HG03196 (cell line): ENCODE measurements at regions not wholly inside any gene's neighbourhood (a gene's known extent, or its start where the extent isn't known, plus 50 kb on each side); places are given as distances from the start of the nearest gene placed in this dataset.

Experiments
- ATAC-seq: cut with Tn5 transposase; IDR thresholded peaks from one replicate; pipeline ENCODE4 v1.9.1; 2021; ENCODE audit not compliant: unreplicated experiment

DNA sequence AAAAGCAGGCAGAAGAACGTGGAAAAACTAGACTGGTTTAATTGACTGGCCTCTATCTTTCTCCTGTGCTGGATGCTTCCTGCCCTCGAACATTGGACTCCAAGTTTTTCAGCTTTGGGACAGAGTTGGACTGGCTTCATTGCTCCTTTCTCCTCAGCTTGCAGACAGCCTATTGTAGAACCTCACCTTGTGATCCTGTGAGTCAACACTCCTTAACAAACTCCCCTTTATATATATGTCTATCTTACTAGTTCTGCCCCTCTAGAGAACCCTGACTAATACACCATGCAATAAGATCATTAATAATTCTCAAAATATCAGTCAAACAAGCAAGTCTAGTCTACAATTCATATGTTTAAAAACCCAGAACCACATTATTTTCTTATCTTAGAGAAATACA, 662.4 kb downstream of the TBC1D4 start:
- ATAC-seq, result no peak

DNA sequence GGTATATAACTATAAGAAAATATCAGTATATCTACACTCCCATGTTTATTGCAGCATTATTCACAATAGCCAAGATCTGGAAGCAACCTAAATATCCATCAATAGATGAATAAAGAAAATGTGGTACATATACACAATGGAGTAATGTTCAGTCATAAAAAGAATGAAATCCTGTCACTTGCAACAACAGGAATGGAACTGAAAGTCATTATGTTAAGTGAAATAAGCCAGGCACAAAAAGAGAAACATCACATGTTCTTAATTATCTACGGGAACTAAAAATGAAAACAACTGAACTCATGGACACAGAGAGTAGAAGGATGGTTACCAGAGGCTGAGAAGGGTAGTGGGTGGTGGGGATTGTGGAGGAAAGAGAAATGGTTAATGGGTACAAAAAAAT, 665.2 kb downstream of the TBC1D4 start:
- no peak for ATAC-seq

DNA sequence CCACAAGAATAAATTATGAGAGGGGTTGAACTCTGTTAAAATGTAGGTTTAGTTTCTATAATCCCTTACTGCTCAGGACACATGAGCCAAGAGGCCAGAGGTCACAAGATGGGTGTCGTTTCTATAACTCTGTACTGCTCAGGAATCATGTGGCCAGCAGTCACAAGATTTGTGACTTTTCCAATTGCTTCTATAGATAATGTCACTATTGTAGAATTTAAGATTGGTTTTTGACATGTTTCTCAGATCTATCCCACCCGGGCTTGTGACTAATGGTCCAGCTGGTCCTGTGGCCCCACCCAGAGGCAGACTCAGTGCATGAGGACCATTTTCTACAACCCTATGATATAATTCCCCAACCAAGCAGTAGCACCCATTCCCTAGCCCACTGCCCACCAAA, 662.0 kb upstream of the KLF12 start:
- no peak for ATAC-seq

DNA sequence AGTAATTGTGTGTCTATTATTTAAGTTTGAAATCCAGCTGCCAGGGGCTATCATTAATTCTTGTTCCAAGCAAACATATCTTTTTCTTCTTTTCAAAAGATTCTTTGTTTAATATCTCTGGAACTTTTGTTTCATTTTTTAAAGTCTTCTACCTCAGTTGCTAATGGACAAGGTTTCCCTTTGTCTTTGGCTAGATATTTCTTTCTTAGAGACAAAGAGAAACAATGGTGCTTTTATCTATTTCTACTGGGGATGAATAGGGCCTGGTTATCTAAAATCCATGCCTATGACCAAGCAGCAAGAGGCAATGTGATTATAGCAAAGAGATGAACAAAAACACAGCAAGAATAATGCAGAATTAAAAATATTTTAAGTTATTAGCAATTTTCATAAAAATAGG, 661.3 kb upstream of the KLF12 start:
- no peak for ATAC-seq

DNA sequence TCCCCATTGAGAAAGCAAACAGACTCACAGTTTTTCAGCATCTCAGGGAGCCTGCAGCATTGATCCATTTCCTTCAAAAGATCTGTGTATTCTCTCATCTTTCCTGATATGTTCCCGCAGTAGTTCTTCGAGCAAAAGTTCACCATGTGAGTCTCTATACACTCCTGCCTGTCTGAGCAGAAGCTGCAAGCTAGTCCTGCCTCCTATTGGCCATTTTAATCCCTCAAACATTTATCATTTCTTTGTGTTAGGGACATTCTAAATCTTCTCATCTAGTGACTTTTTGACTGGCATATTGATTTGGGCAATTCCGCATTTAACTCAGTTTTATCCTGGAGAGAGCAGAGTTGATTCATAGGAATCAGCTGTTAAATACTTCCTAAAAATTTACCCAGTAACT, 660.4 kb upstream of the KLF12 start:
- no peak for ATAC-seq

DNA sequence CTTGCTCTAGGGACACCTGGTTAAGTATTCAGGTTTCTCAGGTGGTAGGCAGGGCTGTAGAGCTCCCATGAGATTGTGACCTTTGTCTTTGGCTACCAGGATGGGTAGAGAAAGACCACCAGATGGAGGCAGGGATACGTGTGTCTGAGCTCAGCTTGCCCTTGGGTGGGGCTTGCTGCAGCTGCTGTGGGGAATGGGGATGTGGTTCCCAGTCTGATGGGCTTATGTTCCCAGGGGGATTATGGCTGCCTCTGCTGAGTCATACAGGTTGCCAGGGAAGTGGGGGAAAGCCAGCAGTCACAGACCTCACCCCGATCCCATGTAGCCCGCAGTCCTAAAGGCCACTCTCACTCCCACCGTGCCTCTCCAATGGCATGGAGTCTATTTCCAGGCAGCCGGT, 659.9 kb upstream of the KLF12 start:
- ATAC-seq, result no peak

DNA sequence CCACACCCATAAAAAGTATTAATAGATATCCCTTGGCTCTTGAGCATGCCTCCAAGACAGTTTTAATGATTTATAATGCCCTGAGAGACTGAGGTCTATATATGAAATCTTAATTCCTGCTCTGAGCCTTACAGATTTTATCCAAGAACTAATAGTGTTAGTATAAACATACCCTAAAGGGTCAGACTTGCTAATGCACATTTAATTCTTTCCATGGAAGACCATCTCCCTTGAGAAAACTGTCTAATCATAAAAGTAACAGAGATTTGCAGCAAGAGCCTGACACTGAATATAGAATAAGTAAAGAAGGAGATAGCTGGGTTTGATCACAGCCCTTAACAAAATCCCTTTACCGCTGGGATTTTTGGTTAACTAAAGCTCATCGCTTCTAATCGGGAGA, 650.8 kb upstream of the KLF12 start:
- no peak for ATAC-seq

DNA sequence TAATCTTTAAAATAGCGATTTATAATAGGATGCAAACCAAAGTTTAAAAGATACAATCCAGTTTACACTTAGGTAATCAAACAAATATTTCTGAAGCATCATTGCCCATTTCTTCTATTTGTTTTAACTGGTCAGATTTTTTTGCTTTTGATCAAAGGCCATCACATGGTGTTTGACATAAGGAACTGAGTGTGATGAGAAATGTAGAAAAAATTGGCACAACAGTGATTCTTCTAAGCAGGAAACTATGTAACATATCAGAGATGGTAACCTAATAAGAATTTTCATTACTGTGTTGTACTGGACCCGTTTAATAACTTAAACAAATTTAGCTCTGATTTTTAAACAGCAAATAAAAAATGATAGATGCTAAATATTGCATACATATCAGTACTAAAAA, 644.7 kb upstream of the KLF12 start:
- ATAC-seq, result no peak

DNA sequence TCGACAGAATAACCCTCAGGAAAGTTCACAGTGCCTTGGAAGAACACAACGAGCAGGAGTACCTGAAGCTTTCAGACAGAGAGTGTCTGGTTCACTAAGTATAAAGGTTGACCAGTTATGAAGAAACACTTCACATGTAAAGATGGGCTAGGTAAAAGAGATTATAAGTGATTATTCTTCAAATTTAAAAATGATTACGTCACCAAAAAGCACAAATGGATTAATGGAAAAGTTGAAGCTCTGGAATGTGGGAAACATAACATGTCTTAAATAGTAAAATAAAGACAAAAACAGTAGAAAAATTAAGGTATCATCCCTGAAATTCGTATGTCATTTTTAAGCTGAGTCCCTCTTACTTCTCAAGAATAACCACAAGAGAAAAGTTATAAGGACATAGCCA, 643.9 kb upstream of the KLF12 start:
- no peak for ATAC-seq

DNA sequence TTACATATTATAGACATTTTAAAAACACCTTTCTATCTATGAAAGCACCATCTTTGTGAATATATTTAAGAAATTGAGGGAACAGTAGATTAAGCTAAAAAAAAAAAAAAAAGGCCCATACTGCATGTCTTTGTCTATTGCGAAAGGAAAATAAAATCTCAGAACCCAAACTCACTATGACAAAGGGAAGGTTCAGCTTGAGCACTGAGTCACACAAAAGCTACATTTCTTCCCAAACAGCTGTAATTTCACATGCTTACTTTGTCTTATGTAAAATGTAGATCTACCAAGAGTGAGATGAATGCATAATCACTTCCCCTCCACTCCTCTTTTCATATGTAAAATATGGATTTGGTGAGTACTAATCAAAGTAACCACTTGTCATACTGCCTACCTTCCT, 640.1 kb upstream of the KLF12 start:
- ATAC-seq, result no peak

DNA sequence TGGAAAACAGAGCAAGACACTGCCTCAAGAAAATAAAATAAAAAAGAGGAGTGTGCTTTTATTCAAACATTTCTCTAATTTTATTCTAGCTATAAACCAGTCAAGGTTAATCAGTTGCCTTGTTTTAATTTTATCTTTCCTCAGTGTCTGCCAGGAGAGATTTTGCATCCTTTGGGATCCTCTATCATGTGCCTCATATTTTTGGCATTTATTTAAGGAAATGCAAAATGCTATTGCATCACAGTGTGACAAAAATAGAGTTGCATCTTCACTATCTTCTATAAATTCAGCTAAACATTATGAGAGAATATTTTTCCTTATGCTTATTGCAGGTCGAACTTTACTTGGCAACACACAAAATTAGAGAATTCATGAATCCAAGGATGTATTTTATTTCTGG, 639.0 kb upstream of the KLF12 start:
- no peak for ATAC-seq

DNA sequence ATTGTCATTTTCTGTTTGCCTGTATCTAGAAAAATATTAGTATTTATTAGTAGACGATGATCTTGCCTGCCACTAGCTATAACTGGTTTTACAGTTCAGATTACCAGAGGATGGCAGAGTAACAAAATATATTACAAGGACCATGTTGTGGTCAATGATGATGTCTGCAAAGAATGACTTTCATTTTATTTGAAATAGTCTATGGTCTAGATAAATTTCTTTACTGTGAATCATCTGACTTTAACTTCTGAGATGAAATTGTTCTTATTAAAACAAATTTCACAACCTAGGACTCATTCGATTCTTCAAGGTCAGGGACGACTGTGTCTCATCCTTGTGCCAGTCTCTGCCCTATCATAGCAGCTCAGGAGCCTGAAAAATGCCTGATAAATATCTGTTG, 637.8 kb upstream of the KLF12 start:
- no peak for ATAC-seq

DNA sequence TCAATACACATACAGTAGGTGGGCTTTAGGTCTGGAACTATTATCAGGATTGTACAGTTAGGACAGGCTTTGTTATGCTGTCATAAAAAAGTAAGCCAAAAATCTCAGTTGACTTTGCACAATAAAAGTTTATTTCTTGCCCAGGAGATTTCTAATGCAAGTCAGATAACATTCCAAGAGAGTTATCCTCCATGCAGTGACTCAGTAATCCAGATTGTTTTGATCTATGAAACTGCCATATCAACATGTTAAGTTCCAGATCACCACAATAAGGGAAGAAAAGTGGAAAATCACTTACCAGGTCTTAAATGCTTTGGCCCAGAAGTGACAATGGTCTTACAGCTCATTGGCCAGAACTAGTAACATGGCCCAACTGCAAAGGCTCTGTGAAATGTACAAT, 636.2 kb upstream of the KLF12 start:
- no peak for ATAC-seq

DNA sequence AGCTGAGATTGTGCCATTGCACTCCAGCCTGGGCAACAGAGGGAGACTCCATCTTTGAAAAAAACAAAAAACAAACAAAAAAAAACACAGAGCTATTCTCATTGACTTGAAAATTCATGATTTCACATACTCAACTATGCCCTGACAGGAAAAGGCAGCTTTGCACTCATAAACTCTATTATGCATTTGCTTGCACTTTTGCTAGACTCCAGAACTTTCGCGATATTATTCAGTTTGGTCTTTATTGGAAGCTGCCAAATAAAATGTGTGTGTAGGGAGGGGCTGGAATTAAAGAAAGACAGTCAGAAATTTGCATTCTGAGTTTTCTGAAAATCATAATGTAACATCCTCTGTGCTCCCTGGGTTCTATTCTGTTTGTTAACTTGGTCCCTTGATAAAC, 635.1 kb upstream of the KLF12 start:
- ATAC-seq, result no peak

DNA sequence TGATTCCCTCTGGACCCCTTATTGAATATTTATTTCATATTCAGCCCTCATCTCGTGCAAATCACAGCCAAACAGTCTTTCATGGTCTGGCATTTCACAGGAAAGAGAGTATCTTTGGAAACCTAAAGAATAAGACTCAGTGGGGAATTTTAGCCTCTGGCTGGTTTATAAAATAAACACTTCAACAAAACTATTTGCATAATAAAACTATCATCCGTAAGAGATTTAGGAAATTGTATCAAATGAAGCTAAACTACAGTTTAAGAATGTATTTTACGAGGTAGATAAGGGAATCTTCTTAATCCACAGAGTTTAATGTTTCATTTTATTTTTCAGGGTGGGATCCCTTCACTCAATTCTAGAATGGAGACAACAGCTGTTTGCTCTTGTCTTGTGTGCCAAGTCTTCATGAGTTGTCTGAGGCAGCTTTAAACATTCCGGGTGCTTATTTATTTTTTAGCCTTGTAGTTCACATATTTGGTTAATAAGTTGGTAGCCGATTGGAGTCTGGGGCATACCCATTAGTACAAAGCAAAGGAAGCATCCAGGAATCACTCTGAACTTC, 634.4 kb upstream of the KLF12 start:
- no peak for ATAC-seq

DNA sequence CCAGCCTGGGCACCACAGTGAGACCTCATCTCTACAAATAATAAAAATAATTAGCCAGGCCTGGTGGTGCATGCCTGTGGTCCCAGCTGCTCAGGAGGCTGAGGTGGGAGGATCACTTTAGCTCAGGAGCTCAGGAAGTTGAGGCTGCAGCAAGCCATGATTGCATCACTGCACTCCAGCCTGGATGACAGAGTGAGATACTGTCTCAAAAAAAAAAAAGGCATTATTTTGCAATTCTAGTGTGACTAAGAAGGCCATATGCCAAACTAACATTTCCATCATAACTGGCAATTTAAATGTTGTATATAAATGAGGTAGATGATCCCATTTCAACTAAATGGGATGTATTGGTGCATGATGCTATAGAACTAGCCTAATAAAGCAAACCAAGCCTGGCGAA, 632.8 kb upstream of the KLF12 start:
- ATAC-seq, result no peak

DNA sequence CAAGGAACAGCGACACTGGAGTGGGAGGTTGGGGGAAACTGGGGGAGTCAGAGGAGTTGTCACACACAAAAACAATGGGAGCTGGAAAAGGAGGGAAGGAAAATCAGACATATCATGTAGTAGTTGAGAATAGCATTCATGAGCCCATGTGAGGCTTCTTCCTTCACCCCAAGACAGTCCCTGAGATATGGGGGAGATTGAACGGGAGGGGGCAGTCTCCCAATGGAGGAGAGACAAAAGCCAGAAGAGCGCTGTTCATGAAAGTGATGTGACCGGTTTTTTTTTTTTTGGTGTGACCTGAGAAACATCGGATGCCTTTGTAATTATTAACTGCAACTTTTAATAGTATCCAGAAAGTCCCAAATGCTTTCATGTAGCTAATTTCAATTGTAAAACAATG, 631.8 kb upstream of the KLF12 start:
- no peak for ATAC-seq

DNA sequence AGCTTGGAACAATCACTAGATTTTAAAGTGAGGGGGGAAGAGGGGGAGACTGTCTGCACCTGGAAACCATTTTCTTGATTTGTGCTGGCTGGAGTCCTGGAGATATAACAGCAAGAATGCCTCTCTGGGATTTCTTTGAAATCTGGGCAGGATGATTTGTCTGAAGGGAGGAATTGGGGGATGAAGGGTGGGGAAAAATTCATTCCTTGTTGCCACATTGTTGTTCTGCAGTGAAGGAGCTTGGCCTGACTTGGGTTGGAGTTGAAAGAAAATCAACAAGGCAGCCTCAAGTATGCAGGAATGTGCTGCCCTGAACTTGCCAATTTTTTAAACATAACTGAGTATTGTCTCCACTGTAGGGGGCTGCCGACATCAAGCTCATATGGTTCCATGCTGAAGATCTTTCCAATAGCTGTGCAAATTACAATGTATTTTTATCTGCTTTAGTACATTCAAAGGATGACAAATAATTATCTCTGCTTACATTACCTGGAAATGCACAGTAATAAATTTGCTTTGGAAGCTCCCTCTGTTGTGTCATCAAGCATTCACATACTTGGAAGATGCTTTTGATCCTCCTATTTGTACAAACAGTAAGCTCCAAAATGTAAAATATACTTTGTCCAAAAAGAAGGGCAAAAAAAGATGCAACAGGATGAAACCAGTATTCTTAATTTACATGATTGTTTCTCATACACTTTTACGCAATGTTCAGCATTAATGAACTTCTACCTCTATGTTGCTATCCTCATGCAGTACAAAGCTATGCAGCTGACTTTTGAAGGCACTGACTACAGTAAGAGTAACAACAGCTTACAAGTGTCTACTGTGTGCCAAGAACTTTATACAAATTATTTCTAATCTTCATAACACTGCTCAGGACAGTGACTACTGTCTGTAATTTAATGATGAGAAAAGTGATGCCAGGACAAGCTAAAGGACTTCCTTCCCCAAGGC, 627.9 kb upstream of the KLF12 start:
- no peak for ATAC-seq

DNA sequence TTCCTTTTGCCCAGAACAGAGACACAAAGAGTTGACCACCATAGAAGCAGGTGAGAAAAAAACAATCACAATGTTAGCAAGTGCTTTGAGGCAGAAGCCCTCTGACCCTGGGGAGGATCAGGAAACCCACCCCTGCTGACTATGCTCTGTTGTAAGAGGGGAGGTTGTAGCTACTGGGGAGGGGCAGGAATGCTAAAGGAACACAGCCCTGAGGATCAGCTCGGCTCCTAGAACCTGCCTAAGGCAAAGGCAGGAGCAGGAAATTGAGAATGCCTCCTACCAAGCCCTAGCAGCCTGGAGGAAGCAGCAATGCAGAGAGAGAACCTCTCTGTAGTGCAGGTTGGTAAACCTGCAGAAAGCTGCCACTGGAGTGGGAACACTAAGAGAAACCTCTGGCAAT, 624.0 kb upstream of the KLF12 start:
- ATAC-seq, result no peak

DNA sequence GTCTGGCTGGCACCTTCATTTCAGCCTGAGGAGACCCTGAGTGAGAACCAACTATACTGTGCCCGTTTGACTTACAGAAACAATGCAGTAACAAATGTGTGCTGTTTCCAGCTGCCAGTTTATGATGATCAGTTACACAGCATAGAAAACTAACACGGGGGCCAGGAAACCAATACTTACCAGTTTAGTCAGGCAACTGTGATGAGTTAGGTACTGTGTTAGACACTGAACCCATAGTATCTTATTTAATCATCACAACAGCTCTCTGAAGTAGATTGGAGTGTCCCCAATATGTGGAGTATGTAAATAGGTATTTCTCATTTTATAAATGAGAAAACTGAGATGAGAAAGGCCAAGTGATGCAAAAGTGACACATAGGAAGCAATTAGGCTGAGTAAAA, 620.9 kb upstream of the KLF12 start:
- no peak for ATAC-seq

DNA sequence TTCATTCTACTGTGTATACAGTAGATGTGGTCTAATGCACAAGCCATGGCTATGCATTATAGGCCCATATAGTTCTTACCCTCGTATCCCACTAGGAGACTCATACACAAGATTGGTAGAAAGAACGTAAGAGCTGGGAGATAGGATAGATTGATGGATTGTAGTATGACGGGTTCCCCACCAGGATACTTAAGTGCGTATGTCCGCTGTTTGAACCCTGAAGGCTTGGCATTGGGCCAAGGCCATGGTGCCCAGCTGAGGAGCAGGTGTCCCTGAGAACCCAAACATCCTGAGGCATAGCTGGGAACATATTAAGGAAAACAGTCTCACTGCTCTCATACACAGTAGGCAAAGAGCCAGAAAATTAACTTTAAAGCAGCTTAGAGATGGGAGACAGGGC, 617.5 kb upstream of the KLF12 start:
- ATAC-seq, result no peak

DNA sequence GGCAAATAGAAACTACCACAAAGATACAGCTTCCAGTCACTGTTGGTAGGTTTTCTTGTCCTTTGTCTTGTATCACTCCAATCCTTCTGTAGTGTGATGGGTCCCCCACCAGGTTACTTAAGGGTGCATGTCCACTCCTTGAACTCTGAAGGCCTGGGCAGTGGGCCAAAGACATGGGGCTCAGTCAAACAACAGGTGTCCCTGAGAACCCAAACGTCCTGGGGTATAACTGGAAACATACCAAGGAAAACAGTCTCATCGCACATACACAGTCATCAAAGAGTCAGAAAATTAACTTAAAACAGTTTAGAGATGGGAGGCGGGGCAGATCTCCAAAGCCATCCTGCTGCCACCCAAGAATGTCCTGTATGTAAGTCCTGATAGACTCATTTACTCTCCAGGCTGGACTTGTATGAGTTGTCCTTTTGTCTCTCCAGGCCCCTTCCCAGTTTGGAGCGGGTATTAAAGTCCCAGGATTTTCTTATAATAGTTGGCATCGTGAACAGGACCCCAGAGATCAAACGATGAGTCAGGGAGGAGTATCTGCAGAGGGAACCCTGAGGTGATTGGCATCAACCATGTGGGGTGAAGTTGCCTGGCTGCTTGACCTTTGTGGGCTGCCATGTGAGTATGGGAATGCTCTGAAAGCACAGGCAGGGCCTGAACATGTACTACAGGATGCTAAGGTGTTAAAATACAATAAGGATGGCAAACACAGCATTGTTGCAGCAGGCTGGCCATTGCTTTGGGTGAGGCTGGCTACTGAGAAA, 613.2 kb upstream of the KLF12 start:
- ATAC-seq, result no peak
